ENCODE measurements at regions not wholly inside any gene's neighbourhood (a gene's known extent, or its start where the extent isn't known, plus 50 kb on each side); places are given as distances from the start of the nearest gene placed in this dataset.

DNA sequence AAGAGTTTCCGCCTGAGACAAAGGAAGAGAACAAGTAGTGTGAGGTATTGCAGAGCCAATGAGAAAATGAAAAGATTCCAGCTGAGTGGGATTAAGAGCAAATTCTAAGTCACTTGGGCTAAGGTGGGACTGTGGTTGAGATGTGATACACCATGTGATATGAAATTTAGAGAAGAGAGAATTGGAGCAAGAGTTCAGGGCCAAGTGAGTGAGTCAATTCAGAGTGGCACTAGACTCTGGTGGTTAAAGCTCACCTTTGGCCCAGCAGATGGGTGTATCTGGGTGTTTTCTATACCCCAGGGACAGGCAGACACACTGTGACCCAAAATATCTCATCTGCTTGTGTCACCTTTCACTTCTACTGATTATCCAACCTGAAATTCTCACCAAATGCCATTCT is 368.1 kb downstream of the KCNN2 start:
- TF ChIP-seq, protein P1, sequence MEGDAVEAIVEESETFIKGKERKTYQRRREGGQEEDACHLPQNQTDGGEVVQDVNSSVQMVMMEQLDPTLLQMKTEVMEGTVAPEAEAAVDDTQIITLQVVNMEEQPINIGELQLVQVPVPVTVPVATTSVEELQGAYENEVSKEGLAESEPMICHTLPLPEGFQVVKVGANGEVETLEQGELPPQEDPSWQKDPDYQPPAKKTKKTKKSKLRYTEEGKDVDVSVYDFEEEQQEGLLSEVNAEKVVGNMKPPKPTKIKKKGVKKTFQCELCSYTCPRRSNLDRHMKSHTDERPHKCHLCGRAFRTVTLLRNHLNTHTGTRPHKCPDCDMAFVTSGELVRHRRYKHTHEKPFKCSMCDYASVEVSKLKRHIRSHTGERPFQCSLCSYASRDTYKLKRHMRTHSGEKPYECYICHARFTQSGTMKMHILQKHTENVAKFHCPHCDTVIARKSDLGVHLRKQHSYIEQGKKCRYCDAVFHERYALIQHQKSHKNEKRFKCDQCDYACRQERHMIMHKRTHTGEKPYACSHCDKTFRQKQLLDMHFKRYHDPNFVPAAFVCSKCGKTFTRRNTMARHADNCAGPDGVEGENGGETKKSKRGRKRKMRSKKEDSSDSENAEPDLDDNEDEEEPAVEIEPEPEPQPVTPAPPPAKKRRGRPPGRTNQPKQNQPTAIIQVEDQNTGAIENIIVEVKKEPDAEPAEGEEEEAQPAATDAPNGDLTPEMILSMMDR (IDR thresholded peaks at IDR 0.05; ENCODE audit: low read depth, low read length) = no peak
- TF ChIP-seq EZH2phosphoT487 (IDR thresholded peaks at IDR 0.05; ENCODE audit: low read depth) = no peak

Data from OCI-LY3 (cell line).